Bronchial epithelial cell (primary cell): ENCODE measurements at regions not wholly inside any gene's neighbourhood (a gene's known extent, or its start where the extent isn't known, plus 50 kb on each side); places are given as distances from the start of the nearest gene placed in this dataset.
A peak's percentile ranks its signal among the peaks of the same experiment; 100 is the strongest.

Experiments
- DNase-seq: peaks from one replicate; pipeline ENCODE4 v3.0.0-alpha.2; 2010; ENCODE audit warnings: low read depth
- FAIRE-seq: peaks from 2 replicates; lab custom pipeline; 2011; peaks lifted over from hg19 to GRCh38; lab: Jason Lieb, UNC
- H3K27me3 ChIP-seq: 2 replicates; pipeline ENCODE4 v1.5.1; 2011; ENCODE audit warnings: low read length; ENCODE audit not compliant: control insufficient read depth, insufficient read depth
- H3K36me3 ChIP-seq: 2 replicates; pipeline ENCODE4 v1.5.1; 2011; ENCODE audit warnings: low read length; ENCODE audit not compliant: control insufficient read depth, insufficient read depth
- H3K4me3 ChIP-seq: 2 replicates; pipeline ENCODE4 v1.5.1; 2011; ENCODE audit warnings: mild to moderate bottlenecking, low read depth, low read length, control low read depth
- CTCF ChIP-seq: IDR thresholded peaks from 2 replicates; pipeline ENCODE4 v1.5.1; 2011; ENCODE audit warnings: mild to moderate bottlenecking, moderate library complexity, low read length, control low read depth, inconsistent platforms; ENCODE audit not compliant: insufficient read depth, severe bottlenecking

GRCh38 chr14:87725318-87725717 lies 267.7 kb downstream of the GALC start:
- no peaks in the 10 kb centered on the region for H3K36me3 ChIP-seq
- no peaks in the 10 kb centered on the region for H3K27me3 ChIP-seq
- DNase-seq (no peak), FAIRE-seq (no peak)
- no peak for TF ChIP-seq CTCF
- H3K4me3 ChIP-seq = no peak overlapping the region

- TF ChIP-seq CTCF = no peak
- no peak overlapping the region for H3K4me3 ChIP-seq
- no peak for DNase-seq
- no peaks in the 10 kb centered on the region for H3K27me3 ChIP-seq
- no peaks in the 10 kb centered on the region for H3K36me3 ChIP-seq
- FAIRE-seq = no peak
These were observed 280.4 kb downstream of the GALC start for GRCh38 chr14:87712396-87713090.

GRCh38 chr14:87705439-87705896 lies 287.5 kb downstream of the GALC start:
- no peak overlapping the region for H3K4me3 ChIP-seq
- FAIRE-seq = no peak
- H3K36me3 ChIP-seq = no peaks in the 10 kb centered on the region
- TF ChIP-seq CTCF = no peak
- no peaks in the 10 kb centered on the region for H3K27me3 ChIP-seq
- DNase-seq = no peak

- no peak overlapping the region for H3K4me3 ChIP-seq
- no peaks in the 10 kb centered on the region for H3K27me3 ChIP-seq
- peak; percentile 8 for DNase-seq
- H3K36me3 ChIP-seq = no peaks in the 10 kb centered on the region
- no peak for TF ChIP-seq CTCF
- FAIRE-seq = no peak
These were observed 294.5 kb downstream of the GALC start for GRCh38 chr14:87698481-87698880.

GRCh38 chr14:87696485-87696884 lies 296.5 kb downstream of the GALC start:
- Histone ChIP-seq H3K27me3 (no peaks in the 10 kb centered on the region), H3K36me3 (no peaks in the 10 kb centered on the region), H3K4me3 (no peak overlapping the region)
- no peak for TF ChIP-seq CTCF
- no peak for FAIRE-seq
- DNase-seq = no peak
